Uterus (tissue), 2 donors: ENCODE measurements at regions not wholly inside any gene's neighbourhood (a gene's known extent, or its start where the extent isn't known, plus 50 kb on each side); places are given as distances from the start of the nearest gene placed in this dataset.

ENCODE experiments used
- POLR2A ChIP-seq, 2 donors: fragments of 450-650 bp; IDR thresholded peaks; one replicate each; pipeline ENCODE4 v1.6.1; 2016; ENCODE audit warnings: antibody characterized with exemption in 2 of 2, mild to moderate bottlenecking in 1 of 2, moderate library complexity in 1 of 2
- TF ChIP-seq, protein P1 (sequence below), 4 experiments: fragments of 200-600 bp in 2 of 4; fragments of 450-650 bp in 2 of 4; sonication (generic) in 2 of 4; IDR thresholded peaks; one replicate each; pipeline ENCODE4 v1.5.1; 2016 to 2019; ENCODE audit warnings: antibody characterized with exemption in 4 of 4, mild to moderate bottlenecking in 2 of 4, moderate library complexity in 1 of 4

DNA sequence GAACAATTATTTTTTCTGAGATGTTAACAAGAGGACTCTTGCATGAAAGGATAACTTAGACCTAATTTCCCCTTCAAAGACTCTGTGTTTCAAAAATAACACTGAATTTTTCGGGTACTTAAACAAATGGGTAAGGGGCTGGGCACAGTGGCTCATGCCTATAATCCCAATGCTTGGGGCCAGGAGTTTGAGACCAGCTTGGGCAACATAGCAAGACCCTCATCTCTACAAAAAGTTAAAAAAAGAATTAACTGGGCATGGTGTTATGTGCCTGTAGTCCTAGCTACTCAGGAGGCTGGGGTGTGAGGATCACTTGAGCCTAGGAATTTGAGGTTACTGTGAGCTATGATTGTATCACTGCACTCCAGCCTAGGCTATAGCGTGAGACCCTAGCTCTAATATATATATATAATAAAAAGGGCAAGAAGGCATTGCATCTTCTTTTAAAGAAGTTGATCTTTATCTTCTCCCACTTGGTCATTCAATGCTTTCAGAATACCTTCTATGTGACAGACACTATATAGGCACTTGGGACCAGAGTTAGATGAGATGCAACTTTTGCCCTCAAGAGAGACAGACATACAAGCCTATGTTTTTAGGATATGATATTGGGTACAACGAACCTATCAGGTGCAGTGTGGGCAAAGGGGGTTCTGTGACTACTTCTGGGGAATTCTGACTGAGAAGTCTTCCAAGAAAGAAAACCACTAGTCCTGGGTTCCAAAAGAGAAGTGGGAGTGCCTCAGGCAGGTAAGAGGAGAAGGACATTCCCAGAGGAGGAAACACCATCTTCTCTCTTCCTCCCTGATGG lies 120.0 kb downstream of the MYCN start:
- TF ChIP-seq, protein P1, sequence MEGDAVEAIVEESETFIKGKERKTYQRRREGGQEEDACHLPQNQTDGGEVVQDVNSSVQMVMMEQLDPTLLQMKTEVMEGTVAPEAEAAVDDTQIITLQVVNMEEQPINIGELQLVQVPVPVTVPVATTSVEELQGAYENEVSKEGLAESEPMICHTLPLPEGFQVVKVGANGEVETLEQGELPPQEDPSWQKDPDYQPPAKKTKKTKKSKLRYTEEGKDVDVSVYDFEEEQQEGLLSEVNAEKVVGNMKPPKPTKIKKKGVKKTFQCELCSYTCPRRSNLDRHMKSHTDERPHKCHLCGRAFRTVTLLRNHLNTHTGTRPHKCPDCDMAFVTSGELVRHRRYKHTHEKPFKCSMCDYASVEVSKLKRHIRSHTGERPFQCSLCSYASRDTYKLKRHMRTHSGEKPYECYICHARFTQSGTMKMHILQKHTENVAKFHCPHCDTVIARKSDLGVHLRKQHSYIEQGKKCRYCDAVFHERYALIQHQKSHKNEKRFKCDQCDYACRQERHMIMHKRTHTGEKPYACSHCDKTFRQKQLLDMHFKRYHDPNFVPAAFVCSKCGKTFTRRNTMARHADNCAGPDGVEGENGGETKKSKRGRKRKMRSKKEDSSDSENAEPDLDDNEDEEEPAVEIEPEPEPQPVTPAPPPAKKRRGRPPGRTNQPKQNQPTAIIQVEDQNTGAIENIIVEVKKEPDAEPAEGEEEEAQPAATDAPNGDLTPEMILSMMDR (IDR thresholded peaks at IDR 0.05), result no peak
- no peak for TF ChIP-seq POLR2A (IDR thresholded peaks at IDR 0.05)
